ENCODE measurements at regions not wholly inside any gene's neighbourhood (a gene's known extent, or its start where the extent isn't known, plus 50 kb on each side); places are given as distances from the start of the nearest gene placed in this dataset.

DNA sequence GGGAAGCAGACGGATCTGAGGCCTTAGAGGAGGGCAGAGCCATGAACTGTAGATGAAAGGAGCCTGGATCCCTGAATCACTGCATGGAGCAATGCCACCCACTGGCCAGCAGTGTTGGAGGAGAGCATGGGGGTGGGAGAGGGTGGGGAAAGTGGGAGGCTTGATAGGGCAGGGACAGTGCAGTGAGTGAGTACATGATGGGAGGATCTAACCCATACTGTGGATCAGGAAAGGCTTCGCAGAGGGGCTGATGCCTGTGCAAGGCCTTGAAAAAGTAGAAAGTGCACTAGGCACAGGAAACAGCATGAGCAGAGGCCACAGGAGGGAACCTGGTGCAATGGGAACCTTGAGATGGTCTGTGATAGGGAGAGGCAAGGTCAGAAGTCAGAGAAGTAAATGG is 391.9 kb downstream of the PTPRU start:
- TF ChIP-seq CTCF (IDR thresholded peaks at IDR 0.05): no peak
- no peak for TF ChIP-seq POLR2A (IDR thresholded peaks at IDR 0.05)
